Astrocyte of the spinal cord (primary cell): ENCODE measurements at regions not wholly inside any gene's neighbourhood (a gene's known extent, or its start where the extent isn't known, plus 50 kb on each side); places are given as distances from the start of the nearest gene placed in this dataset.

Source experiments
- DNase-seq: peaks from one replicate; pipeline ENCODE4 v3.0.0; 2011; ENCODE audit warnings: low read depth, low spot score
- H3K4me3 ChIP-seq: 2 replicates; pipeline ENCODE4 v1.5.1; 2011; ENCODE audit warnings: low read depth, mild to moderate bottlenecking, low read length, moderate library complexity
- CTCF ChIP-seq: IDR thresholded peaks from 2 replicates; pipeline ENCODE4 v1.5.1; 2012; ENCODE audit warnings: low read depth, mild to moderate bottlenecking, low read length, inconsistent platforms
- in situ Hi-C: cut with HindIII; loops from 2 replicates; pipeline ENCODE4 v1.10.0; 2017; ENCODE audit warnings: low sequenced_read_pairs

- TF ChIP-seq CTCF: no peak
- no peak overlapping the region for H3K4me3 ChIP-seq
- DNase-seq: no peak
- in situ Hi-C loops: no loop called here
Observed at GRCh38 chr4:129645461-129645860, 549.5 kb downstream of the C4orf33 start.

- DNase-seq: no peak
- H3K4me3 ChIP-seq: no peak overlapping the region
- in situ Hi-C loops: no loop called here
- TF ChIP-seq CTCF: no peak
Observed at GRCh38 chr4:129668092-129668491, 572.1 kb downstream of the C4orf33 start.

- no peak for TF ChIP-seq CTCF
- H3K4me3 ChIP-seq: no peak overlapping the region
- DNase-seq: no peak
- in situ Hi-C loops: no loop called here
Observed at GRCh38 chr4:129672941-129673340, 577.0 kb downstream of the C4orf33 start.

- no peak for DNase-seq
- no peak overlapping the region for H3K4me3 ChIP-seq
- no peak for TF ChIP-seq CTCF
- in situ Hi-C loops: no loop called here
Observed at GRCh38 chr4:129675036-129675435, 579.1 kb downstream of the C4orf33 start.

- in situ Hi-C loops: no loop called here
- DNase-seq: no peak
- H3K4me3 ChIP-seq: no peak overlapping the region
- TF ChIP-seq CTCF: no peak
Observed at GRCh38 chr4:129676934-129677333, 581.0 kb downstream of the C4orf33 start.

- no peak overlapping the region for H3K4me3 ChIP-seq
- no peak for TF ChIP-seq CTCF
- no peak for DNase-seq
- in situ Hi-C loops: no loop called here
Observed at GRCh38 chr4:129682586-129682985, 586.6 kb downstream of the C4orf33 start.

GRCh38 chr4:129707949-129708348 lies 612.0 kb downstream of the C4orf33 start:
- in situ Hi-C loops: no loop called here
- no peak for TF ChIP-seq CTCF
- H3K4me3 ChIP-seq: no peak overlapping the region
- no peak for DNase-seq
